Tibial nerve (tissue), 4 donors: ENCODE measurements at regions not wholly inside any gene's neighbourhood (a gene's known extent, or its start where the extent isn't known, plus 50 kb on each side); places are given as distances from the start of the nearest gene placed in this dataset.
A peak's percentile ranks its signal among the peaks of the same experiment; 100 is the strongest.
"Not testable (repeated sequence)": the region's sequence is repeated elsewhere in the genome, so short reads cannot be mapped to it uniquely, and the experiment has no call there.

ENCODE experiments used
- DNase-seq, 2 donors: peaks; one replicate each; pipeline ENCODE4 v3.0.0-alpha.2; 2019; ENCODE audit warnings: low spot score in 2 of 2
- H3K27ac ChIP-seq, 4 donors: fragments of 200-600 bp; sonication (generic) in 3 of 4; one replicate each; pipeline ENCODE4 v1.5.1; 2017 to 2019; ENCODE audit warnings: mild to moderate bottlenecking in 1 of 4
- H3K27me3 ChIP-seq, 2 donors: fragments of 200-600 bp; sonication (generic) in 1 of 2; one replicate each; pipeline versions ENCODE4 v1.5.1 to v1.6.0; 2017 to 2019
- H3K36me3 ChIP-seq, 3 donors: fragments of 200-600 bp; sonication (generic); one replicate each; pipeline ENCODE4 v1.5.1; 2018 to 2019
- H3K4me1 ChIP-seq, 4 donors: fragments of 200-600 bp; sonication (generic) in 3 of 4; one replicate each; pipeline ENCODE4 v1.5.1; 2017 to 2019
- H3K4me3 ChIP-seq, 4 donors: fragments of 200-600 bp; sonication (generic) in 3 of 4; one replicate each; pipeline ENCODE4 v1.5.1; 2017 to 2019; ENCODE audit warnings: mild to moderate bottlenecking in 1 of 4, moderate library complexity in 1 of 4
- H3K9me3 ChIP-seq, 4 donors: fragments of 200-600 bp; sonication (generic) in 3 of 4; one replicate each; pipeline ENCODE4 v1.5.1; 2017 to 2019
- EP300 ChIP-seq, 2 donors: sonication (generic); formaldehyde crosslinking; IDR thresholded peaks; one replicate each; pipeline ENCODE4 v1.6.1; 2017; ENCODE audit warnings: antibody characterized with exemption in 2 of 2, mild to moderate bottlenecking in 1 of 2
- POLR2A ChIP-seq, 2 donors: fragments of 450-650 bp; IDR thresholded peaks; one replicate each; pipeline ENCODE4 v1.6.1; 2017; ENCODE audit warnings: antibody characterized with exemption in 2 of 2, mild to moderate bottlenecking in 2 of 2, moderate library complexity in 2 of 2
- WGBS, 2 donors: methylation state at CpG; one replicate each; pipeline ENCODE4 v1.1.5; 2018; 5-methylcytosine and 5-hydroxymethylcytosine counted together
- TF ChIP-seq, protein P1 (sequence below), 5 experiments: fragments of 200-600 bp in 3 of 5; fragments of 450-650 bp in 2 of 5; sonication (generic) in 3 of 5; IDR thresholded peaks; one replicate each; pipeline ENCODE4 v1.5.1; 2016 to 2019; ENCODE audit warnings: antibody characterized with exemption in 5 of 5, mild to moderate bottlenecking in 3 of 5, moderate library complexity in 2 of 5

DNA sequence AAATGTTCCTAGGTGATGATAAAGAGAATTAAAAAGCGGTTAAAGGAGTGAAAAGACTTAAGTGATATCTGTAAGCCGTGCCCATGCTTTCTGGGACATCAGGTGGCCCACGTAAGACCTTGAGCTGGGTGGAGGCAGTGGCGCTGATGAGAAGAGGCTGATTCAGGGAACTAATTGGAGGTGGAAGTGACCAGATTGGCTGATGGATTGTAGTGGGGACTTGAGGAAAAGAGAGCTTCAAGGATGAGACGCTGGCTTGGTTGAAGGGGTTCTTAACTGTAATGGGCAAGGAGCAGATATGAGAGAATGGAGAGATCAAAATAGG, 69.1 kb upstream of the EP300 start:
- DNase-seq = no peak
- H3K4me3 ChIP-seq = no peak overlapping the region
- H3K36me3 ChIP-seq = no peaks in the 10 kb centered on the region
- no peaks in the 10 kb centered on the region for H3K27me3 ChIP-seq
- H3K9me3 ChIP-seq = no peaks in the 10 kb centered on the region
- WGBS, 2 donors = 87 to 94% methylated on average over 5 of the region's 5 CpGs
- peak overlapping the region in 3 of 4 donors; percentile 98 to 100 (median 98) for H3K27ac ChIP-seq
- TF ChIP-seq, protein P1, sequence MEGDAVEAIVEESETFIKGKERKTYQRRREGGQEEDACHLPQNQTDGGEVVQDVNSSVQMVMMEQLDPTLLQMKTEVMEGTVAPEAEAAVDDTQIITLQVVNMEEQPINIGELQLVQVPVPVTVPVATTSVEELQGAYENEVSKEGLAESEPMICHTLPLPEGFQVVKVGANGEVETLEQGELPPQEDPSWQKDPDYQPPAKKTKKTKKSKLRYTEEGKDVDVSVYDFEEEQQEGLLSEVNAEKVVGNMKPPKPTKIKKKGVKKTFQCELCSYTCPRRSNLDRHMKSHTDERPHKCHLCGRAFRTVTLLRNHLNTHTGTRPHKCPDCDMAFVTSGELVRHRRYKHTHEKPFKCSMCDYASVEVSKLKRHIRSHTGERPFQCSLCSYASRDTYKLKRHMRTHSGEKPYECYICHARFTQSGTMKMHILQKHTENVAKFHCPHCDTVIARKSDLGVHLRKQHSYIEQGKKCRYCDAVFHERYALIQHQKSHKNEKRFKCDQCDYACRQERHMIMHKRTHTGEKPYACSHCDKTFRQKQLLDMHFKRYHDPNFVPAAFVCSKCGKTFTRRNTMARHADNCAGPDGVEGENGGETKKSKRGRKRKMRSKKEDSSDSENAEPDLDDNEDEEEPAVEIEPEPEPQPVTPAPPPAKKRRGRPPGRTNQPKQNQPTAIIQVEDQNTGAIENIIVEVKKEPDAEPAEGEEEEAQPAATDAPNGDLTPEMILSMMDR (IDR thresholded peaks at IDR 0.05) = no peak
- TF ChIP-seq POLR2A (IDR thresholded peaks at IDR 0.05) = no peak
- no peak for TF ChIP-seq EP300 (IDR thresholded peaks at IDR 0.05)
- peaks cover 0 to 19% (median 7%) of the 10 kb centered on the region in 4 donors for H3K4me1 ChIP-seq

DNA sequence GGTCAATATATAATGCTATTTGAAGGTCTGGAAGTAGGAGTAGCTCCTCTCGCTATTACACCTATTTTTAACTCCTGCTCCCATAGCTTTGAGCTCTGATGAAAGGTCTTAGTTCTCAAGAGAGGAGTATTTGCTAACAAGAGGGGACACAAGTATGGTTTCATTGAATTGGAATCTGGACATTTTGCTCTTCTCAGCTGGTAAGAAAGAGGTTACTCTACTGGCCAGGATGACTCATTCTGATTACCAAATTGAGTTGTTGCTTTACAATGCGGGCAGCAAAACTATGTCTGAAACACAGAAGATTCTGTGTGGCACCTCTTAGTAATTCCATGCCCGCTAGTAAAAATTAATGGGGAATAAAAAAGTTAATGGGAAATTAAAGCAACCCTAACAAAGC, 63.6 kb upstream of the EP300 start:
- DNase-seq = no peak
- TF ChIP-seq EP300 (IDR thresholded peaks at IDR 0.05) = peak in 1 of 2 donors; percentile 67
- TF ChIP-seq POLR2A (IDR thresholded peaks at IDR 0.05) = no peak
- no peaks in the 10 kb centered on the region for H3K9me3 ChIP-seq
- H3K4me3 ChIP-seq = no peak overlapping the region
- H3K27me3 ChIP-seq = no peaks in the 10 kb centered on the region
- no peaks in the 10 kb centered on the region for H3K36me3 ChIP-seq
- peak overlapping the region in 3 of 4 donors; percentile 41 to 89 (median 79) for H3K27ac ChIP-seq
- WGBS, 2 donors = 42 to 46% methylated on average over 3 of the region's 3 CpGs
- H3K4me1 ChIP-seq = peaks cover 0 to 15% (median 0%) of the 10 kb centered on the region in 4 donors

DNA sequence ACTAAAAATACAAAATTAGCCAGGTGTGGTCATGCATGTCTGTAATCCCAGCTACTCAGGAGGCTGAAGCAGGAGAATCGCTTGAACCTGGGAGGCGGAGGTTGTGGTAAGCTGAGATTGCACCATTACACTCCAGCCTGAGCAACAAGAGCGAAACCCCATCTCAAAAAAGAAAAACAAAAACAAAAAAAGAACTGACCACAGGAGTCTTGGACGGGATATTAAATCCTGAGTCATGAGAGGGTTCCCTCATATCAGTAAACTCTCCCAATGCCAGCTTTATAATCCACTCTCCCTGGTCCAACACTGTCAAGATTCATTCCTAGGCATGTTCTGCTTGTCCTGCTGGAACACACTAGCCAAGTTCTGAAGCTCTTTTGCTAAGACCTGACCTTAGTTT, 61.5 kb upstream of the EP300 start:
- no peak for TF ChIP-seq POLR2A (IDR thresholded peaks at IDR 0.05)
- TF ChIP-seq, protein P1 (IDR thresholded peaks at IDR 0.05) = no peak
- no peak for TF ChIP-seq EP300 (IDR thresholded peaks at IDR 0.05)
- 84 to 86% methylated on average over 4 of the region's 4 CpGs for whole genome bisulfite sequencing, 2 donors

DNA sequence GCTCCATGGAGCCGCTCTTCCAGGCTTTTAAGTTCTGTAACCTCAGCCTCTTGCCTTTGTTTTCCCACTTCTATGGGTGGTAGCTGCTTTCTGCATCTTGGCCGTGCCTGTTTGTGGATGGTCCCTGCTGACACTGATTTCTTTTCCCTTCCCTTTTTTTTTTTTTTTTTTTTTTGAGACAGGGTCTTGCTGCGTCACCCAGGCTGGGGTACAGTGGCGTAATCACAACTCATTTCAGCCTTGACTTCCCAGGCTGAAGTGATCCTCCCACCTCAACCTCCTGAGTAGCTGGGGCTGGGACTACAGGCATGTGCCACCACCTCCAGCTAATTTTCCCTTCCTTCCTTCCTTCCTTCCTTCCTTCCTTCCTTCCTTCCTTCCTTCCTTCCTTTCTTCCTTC, 57.7 kb upstream of the EP300 start:
- no peak for DNase-seq

More for the DNA sequence above, 61.5 kb upstream of the EP300 start:
- Histone ChIP-seq H3K27ac (no peak overlapping the region), H3K4me3 (no peak overlapping the region), H3K9me3 (no peaks in the 10 kb centered on the region), H3K27me3 (no peaks in the 10 kb centered on the region), H3K36me3 (no peaks in the 10 kb centered on the region), H3K4me1 (peaks cover 0 to 15% (median 0%) of the 10 kb centered on the region in 4 donors)
- no peak for DNase-seq

DNA sequence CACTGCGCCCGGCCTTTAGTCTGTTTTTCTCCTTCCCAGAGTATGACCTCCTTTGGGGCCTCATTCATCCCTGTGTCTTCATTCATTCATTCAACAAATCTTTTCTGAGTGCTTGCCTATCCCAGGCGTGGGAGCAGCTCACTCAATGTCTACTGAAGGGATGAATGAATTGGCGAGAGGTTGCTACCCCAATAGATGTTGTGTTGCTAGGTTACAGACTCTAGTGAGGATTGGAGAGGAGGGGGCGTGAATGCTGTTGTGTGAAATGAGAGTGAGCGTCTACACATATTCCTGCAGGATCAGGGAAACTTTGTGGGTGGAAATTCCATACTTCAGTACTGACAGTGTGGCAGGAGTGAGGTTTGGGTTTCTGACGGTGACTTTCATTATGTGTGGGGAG, 55.5 kb upstream of the EP300 start:
- no peak for TF ChIP-seq EP300 (IDR thresholded peaks at IDR 0.05)
- no peak for TF ChIP-seq POLR2A (IDR thresholded peaks at IDR 0.05)
- TF ChIP-seq, protein P1 (IDR thresholded peaks at IDR 0.05) = no peak
- Histone ChIP-seq H3K27ac (no peak overlapping the region), H3K4me1 (no peaks in the 10 kb centered on the region), H3K4me3 (no peak overlapping the region), H3K9me3 (no peaks in the 10 kb centered on the region), H3K36me3 (no peaks in the 10 kb centered on the region), H3K27me3 (no peaks in the 10 kb centered on the region)
- DNase-seq = no peak
- WGBS, 2 donors = 66 to 69% methylated on average over 7 of the region's 7 CpGs

More for the DNA sequence above, 57.7 kb upstream of the EP300 start:
- Histone ChIP-seq H3K27me3 (no peaks in the 10 kb centered on the region), H3K4me3 (no peak overlapping the region), H3K4me1 (no peaks in the 10 kb centered on the region), H3K27ac (no peak overlapping the region), H3K9me3 (no peaks in the 10 kb centered on the region), H3K36me3 (no peaks in the 10 kb centered on the region)
- 70 to 75% methylated on average over 4 of the region's 4 CpGs for WGBS, 2 donors
- TF ChIP-seq POLR2A (IDR thresholded peaks at IDR 0.05) (no peak), EP300 (IDR thresholded peaks at IDR 0.05) (no peak)
- TF ChIP-seq, protein P1 (IDR thresholded peaks at IDR 0.05) = no peak

DNA sequence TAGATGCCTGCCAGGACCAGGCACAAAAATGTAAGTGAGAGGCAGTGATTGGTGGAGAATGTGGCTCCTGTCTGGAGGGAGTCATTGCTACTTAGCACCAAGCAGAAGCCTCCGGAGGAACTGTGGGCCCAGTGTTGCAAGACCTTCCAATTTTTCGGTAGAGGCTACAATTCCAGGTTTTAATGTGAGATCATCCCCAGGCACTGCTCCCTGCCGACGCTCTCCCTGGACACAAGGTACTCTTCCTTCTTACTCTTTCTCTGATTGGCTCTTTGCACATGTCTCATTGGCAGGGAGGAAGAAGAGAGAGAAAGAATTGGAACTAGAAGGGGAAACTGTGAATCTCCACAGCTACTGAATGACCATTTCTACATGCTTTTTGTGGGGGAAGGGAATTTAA, 53.7 kb upstream of the EP300 start:
- DNase-seq = no peak
- Histone ChIP-seq H3K4me1 (no peaks in the 10 kb centered on the region), H3K27ac (no peak overlapping the region), H3K36me3 (no peaks in the 10 kb centered on the region), H3K9me3 (no peaks in the 10 kb centered on the region), H3K4me3 (no peak overlapping the region), H3K27me3 (no peaks in the 10 kb centered on the region)
- TF ChIP-seq, protein P1 (IDR thresholded peaks at IDR 0.05) = no peak
- TF ChIP-seq EP300 (IDR thresholded peaks at IDR 0.05) (no peak), POLR2A (IDR thresholded peaks at IDR 0.05) (no peak)
- WGBS, 2 donors = 44 to 56% methylated on average over 4 of the region's 4 CpGs

DNA sequence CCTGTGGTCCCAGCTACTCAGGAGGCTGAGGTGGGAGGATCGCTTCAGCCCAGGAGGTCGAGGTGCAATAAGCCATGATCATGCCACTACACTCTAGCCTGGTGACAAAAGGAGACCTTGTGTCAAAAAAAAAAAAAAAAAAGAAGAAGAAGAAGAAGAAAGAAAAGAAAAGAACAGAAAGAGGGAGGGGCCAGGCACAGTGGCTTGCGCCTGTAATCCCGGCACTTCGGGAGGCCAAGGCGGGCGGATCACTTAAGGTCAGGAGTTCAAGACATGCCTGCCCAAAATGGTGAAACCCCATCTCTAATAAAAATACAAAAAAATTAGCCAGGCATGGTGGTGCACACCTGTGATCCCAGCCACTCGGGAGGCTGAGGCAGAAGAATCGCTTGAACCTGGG, 52.8 kb upstream of the EP300 start:
- H3K4me3 ChIP-seq, H3K36me3 ChIP-seq, H3K27ac ChIP-seq, DNase-seq, H3K4me1 ChIP-seq, H3K9me3 ChIP-seq, H3K27me3 ChIP-seq: not testable (repeated sequence)
- WGBS, 2 donors = 86% methylated on average over 9 of the region's 9 CpGs
